Stomach (tissue), 4 donors: ENCODE measurements at regions not wholly inside any gene's neighbourhood (a gene's known extent, or its start where the extent isn't known, plus 50 kb on each side); places are given as distances from the start of the nearest gene placed in this dataset.

Experiments
- POLR2A ChIP-seq, 4 donors: fragments of 450-650 bp; IDR thresholded peaks; one replicate each; pipeline ENCODE4 v1.6.1; 2016; ENCODE audit warnings: antibody characterized with exemption in 4 of 4, control low read depth in 2 of 4, mild to moderate bottlenecking in 1 of 4, moderate library complexity in 1 of 4
- TF ChIP-seq, protein P1 (sequence below), 7 experiments: fragments of 450-650 bp in 4 of 7; fragments of 200-600 bp in 3 of 7; sonication (generic) in 3 of 7; IDR thresholded peaks; one replicate each; pipeline ENCODE4 v1.5.1; 2016 to 2019; ENCODE audit warnings: antibody characterized with exemption in 7 of 7, control low read depth in 2 of 7, mild to moderate bottlenecking in 1 of 7

DNA sequence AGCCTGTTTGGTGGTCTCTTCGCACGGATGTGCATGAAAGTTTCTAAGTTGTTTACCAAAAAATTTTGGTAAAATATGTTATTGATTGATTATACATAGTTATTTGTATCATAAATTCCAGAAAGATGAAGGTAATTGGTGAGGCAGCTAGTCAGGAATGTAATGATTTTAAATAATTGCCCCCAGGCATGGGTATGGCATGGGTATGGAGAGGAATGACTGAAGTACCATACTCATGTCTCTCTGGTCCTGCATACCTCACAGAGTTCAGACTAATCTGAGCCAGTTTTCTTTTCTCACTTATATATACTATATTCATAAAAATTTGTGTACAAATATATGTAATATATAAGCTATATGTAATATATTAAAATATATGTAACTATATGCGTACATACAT, 329.0 kb upstream of the TECRL start:
- TF ChIP-seq, protein P1, sequence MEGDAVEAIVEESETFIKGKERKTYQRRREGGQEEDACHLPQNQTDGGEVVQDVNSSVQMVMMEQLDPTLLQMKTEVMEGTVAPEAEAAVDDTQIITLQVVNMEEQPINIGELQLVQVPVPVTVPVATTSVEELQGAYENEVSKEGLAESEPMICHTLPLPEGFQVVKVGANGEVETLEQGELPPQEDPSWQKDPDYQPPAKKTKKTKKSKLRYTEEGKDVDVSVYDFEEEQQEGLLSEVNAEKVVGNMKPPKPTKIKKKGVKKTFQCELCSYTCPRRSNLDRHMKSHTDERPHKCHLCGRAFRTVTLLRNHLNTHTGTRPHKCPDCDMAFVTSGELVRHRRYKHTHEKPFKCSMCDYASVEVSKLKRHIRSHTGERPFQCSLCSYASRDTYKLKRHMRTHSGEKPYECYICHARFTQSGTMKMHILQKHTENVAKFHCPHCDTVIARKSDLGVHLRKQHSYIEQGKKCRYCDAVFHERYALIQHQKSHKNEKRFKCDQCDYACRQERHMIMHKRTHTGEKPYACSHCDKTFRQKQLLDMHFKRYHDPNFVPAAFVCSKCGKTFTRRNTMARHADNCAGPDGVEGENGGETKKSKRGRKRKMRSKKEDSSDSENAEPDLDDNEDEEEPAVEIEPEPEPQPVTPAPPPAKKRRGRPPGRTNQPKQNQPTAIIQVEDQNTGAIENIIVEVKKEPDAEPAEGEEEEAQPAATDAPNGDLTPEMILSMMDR (IDR thresholded peaks at IDR 0.05): no peak
- TF ChIP-seq POLR2A (IDR thresholded peaks at IDR 0.05): no peak
